Esophagus squamous epithelium (tissue), 4 donors: ENCODE measurements at regions not wholly inside any gene's neighbourhood (a gene's known extent, or its start where the extent isn't known, plus 50 kb on each side); places are given as distances from the start of the nearest gene placed in this dataset.

Source experiments
- CTCF ChIP-seq, 6 experiments: fragments of 450-650 bp in 4 of 6; fragments of 200-600 bp in 2 of 6; sonication (generic) in 2 of 6; IDR thresholded peaks; one replicate each; pipeline ENCODE4 v1.5.1; 2016 to 2019; ENCODE audit warnings: antibody characterized with exemption in 6 of 6, mild to moderate bottlenecking in 4 of 6, moderate library complexity in 4 of 6
- POLR2A ChIP-seq, 4 donors: fragments of 450-650 bp; IDR thresholded peaks; one replicate each; pipeline ENCODE4 v1.6.1; 2017; ENCODE audit warnings: antibody characterized with exemption in 4 of 4, mild to moderate bottlenecking in 4 of 4, moderate library complexity in 3 of 4

- TF ChIP-seq CTCF (IDR thresholded peaks at IDR 0.05) (no peak), POLR2A (IDR thresholded peaks at IDR 0.05) (no peak)
Observed at GRCh38 chr14:85428926-85429325, 101.0 kb upstream of the FLRT2 start.
